Activated T-helper 1 cell treated with Interleukin-2 at 50 U/mL for 16 hours (primary cell): ENCODE measurements at regions not wholly inside any gene's neighbourhood (a gene's known extent, or its start where the extent isn't known, plus 50 kb on each side); places are given as distances from the start of the nearest gene placed in this dataset.
"Not testable (repeated sequence)": the region's sequence is repeated elsewhere in the genome, so short reads cannot be mapped to it uniquely, and the experiment has no call there.

Experiments used
- DNase-seq: peaks from one replicate; pipeline ENCODE4 v3.0.0-alpha.2; 2020; ENCODE audit warnings: low read depth

GRCh38 chr7:17093461-17093860 is 205.0 kb upstream of the AHR start:
- no peak for DNase-seq

- DNase-seq, result no peak
Observed at GRCh38 chr7:17094963-17095574, 203.4 kb upstream of the AHR start.

GRCh38 chr7:17095931-17096330 is 202.5 kb upstream of the AHR start:
- DNase-seq, result no peak

- DNase-seq, result no peak
Observed at GRCh38 chr7:17097668-17098297, 200.7 kb upstream of the AHR start.

GRCh38 chr7:17098515-17098914 is 199.9 kb upstream of the AHR start:
- no peak for DNase-seq

- DNase-seq, result no peak
Observed at GRCh38 chr7:17099083-17099973, 199.1 kb upstream of the AHR start.

GRCh38 chr7:17099974-17100509 is 198.4 kb upstream of the AHR start:
- DNase-seq, result not testable (repeated sequence)

GRCh38 chr7:17101207-17101696 is 197.2 kb upstream of the AHR start:
- DNase-seq, result no peak

GRCh38 chr7:17103170-17103569 is 195.3 kb upstream of the AHR start:
- no peak for DNase-seq

GRCh38 chr7:17103984-17104383 is 194.5 kb upstream of the AHR start:
- no peak for DNase-seq

- DNase-seq, result no peak
Observed at GRCh38 chr7:17104419-17104818, 194.0 kb upstream of the AHR start.

GRCh38 chr7:17105701-17106100 is 192.8 kb upstream of the AHR start:
- no peak for DNase-seq

GRCh38 chr7:17108049-17108584 is 190.3 kb upstream of the AHR start:
- no peak for DNase-seq

GRCh38 chr7:17109020-17109419 is 189.4 kb upstream of the AHR start:
- no peak for DNase-seq

- not testable (repeated sequence) for DNase-seq
Observed at GRCh38 chr7:17113770-17114169, 184.7 kb upstream of the AHR start.

- no peak for DNase-seq
Observed at GRCh38 chr7:17118412-17118811, 180.0 kb upstream of the AHR start.

- no peak for DNase-seq
Observed at GRCh38 chr7:17120756-17121155, 177.7 kb upstream of the AHR start.

- DNase-seq, result no peak
Observed at GRCh38 chr7:17121671-17122070, 176.8 kb upstream of the AHR start.

- DNase-seq, result no peak
Observed at GRCh38 chr7:17123020-17123419, 175.4 kb upstream of the AHR start.

GRCh38 chr7:17126413-17127268 is 171.8 kb upstream of the AHR start:
- no peak for DNase-seq

- no peak for DNase-seq
Observed at GRCh38 chr7:17129218-17129617, 169.2 kb upstream of the AHR start.
